Gastroesophageal sphincter (tissue), 4 donors: ENCODE measurements at regions not wholly inside any gene's neighbourhood (a gene's known extent, or its start where the extent isn't known, plus 50 kb on each side); places are given as distances from the start of the nearest gene placed in this dataset.

Source experiments
- ATAC-seq: fragments of 150-250 bp; one replicate; pipeline ENCODE4 v1.9.1; 2016; ENCODE audit warnings: mild to moderate bottlenecking, moderate library complexity
- H3K27ac ChIP-seq, 4 donors: fragments of 200-600 bp; sonication (generic) in 3 of 4; 1 replicate in 3 of 4; 2 replicates in 1 of 4; pipeline ENCODE4 v1.5.1; 2016 to 2019
- H3K27me3 ChIP-seq: fragments of 200-600 bp; sonication (generic); one replicate; pipeline ENCODE4 v1.5.1; 2019
- H3K36me3 ChIP-seq, 2 donors: fragments of 200-600 bp; sonication (generic); one replicate each; pipeline ENCODE4 v1.5.1; 2019; ENCODE audit warnings: control low read depth in 1 of 2
- H3K4me1 ChIP-seq, 3 donors: fragments of 200-600 bp; sonication (generic); 1 replicate in 2 of 3; 2 replicates in 1 of 3; pipeline ENCODE4 v1.5.1; 2016 to 2019; ENCODE audit warnings: control low read depth in 2 of 3
- H3K4me3 ChIP-seq, 2 donors: fragments of 200-600 bp; sonication (generic); one replicate each; pipeline ENCODE4 v1.5.1; 2019; ENCODE audit warnings: mild to moderate bottlenecking in 1 of 2, moderate library complexity in 1 of 2
- H3K9me3 ChIP-seq, 3 donors: fragments of 200-600 bp; sonication (generic); one replicate each; pipeline ENCODE4 v1.5.1; 2017 to 2019; ENCODE audit warnings: control low read depth in 2 of 3
- CTCF ChIP-seq, 4 experiments: fragments of 200-600 bp in 2 of 4; fragments of 450-650 bp in 2 of 4; sonication (generic) in 1 of 4; IDR thresholded peaks; one replicate each; pipeline ENCODE4 v1.5.1; 2017 to 2019; ENCODE audit warnings: antibody characterized with exemption in 4 of 4, mild to moderate bottlenecking in 2 of 4, moderate library complexity in 2 of 4
- EP300 ChIP-seq: sonication (generic); formaldehyde crosslinking; IDR thresholded peaks from one replicate; pipeline ENCODE4 v1.6.1; 2017; ENCODE audit warnings: antibody characterized with exemption, mild to moderate bottlenecking
- POLR2A ChIP-seq, 2 donors: fragments of 450-650 bp; IDR thresholded peaks; one replicate each; pipeline ENCODE4 v1.6.1; 2017; ENCODE audit warnings: antibody characterized with exemption in 2 of 2, mild to moderate bottlenecking in 2 of 2, moderate library complexity in 1 of 2
- POLR2AphosphoS5 ChIP-seq: sonication (generic); formaldehyde crosslinking; IDR thresholded peaks from one replicate; pipeline ENCODE4 v1.6.1; 2017; ENCODE audit warnings: antibody characterized with exemption
- WGBS, 2 donors: methylation state at CpG; one replicate each; pipeline ENCODE4 v1.1.5; 2018; ENCODE audit warnings: low coverage in 1 of 2; 5-methylcytosine and 5-hydroxymethylcytosine counted together

- WGBS, 2 donors: 89 to 91% methylated on average over 1 of the region's 1 CpG
- H3K27ac ChIP-seq: no peak overlapping the region
- H3K4me1 ChIP-seq: no peaks in the 10 kb centered on the region
- H3K9me3 ChIP-seq: peaks cover 0 to 20% (median 0%) of the 10 kb centered on the region in 3 donors
- no peak for ATAC-seq
- H3K4me3 ChIP-seq: no peak overlapping the region
- H3K27me3 ChIP-seq: no peaks in the 10 kb centered on the region
- no peak for TF ChIP-seq EP300
- TF ChIP-seq CTCF (IDR thresholded peaks at IDR 0.05): no peak
- TF ChIP-seq POLR2AphosphoS5: no peak
- no peak for TF ChIP-seq POLR2A (IDR thresholded peaks at IDR 0.05)
- no peaks in the 10 kb centered on the region for H3K36me3 ChIP-seq
These were observed 625.8 kb upstream of the SORCS1 start for GRCh38 chr10:107790271-107790670.

- no peak overlapping the region for H3K4me3 ChIP-seq
- WGBS, 2 donors: 100% methylated on average over 1 of the region's 1 CpG; no CpG with 5 or more reads in 1 of the 2 donors
- no peaks in the 10 kb centered on the region for H3K27me3 ChIP-seq
- no peak overlapping the region for H3K27ac ChIP-seq
- peaks cover 0 to 21% (median 0%) of the 10 kb centered on the region in 3 donors for H3K9me3 ChIP-seq
- no peak for ATAC-seq
- H3K4me1 ChIP-seq: no peaks in the 10 kb centered on the region
- TF ChIP-seq POLR2AphosphoS5: no peak
- no peak for TF ChIP-seq POLR2A (IDR thresholded peaks at IDR 0.05)
- no peak for TF ChIP-seq EP300
- TF ChIP-seq CTCF (IDR thresholded peaks at IDR 0.05): no peak
- H3K36me3 ChIP-seq: no peaks in the 10 kb centered on the region
These were observed 606.6 kb upstream of the SORCS1 start for GRCh38 chr10:107771066-107771465.

- WGBS, 2 donors: 79 to 100% methylated on average over 1 to 3 of the region's 3 CpGs
These were observed 602.7 kb upstream of the SORCS1 start for GRCh38 chr10:107767185-107767584.

GRCh38 chr10:107754814-107755213, 590.3 kb upstream of the SORCS1 start:
- no peak for TF ChIP-seq CTCF (IDR thresholded peaks at IDR 0.05)
- no peak for TF ChIP-seq EP300
- TF ChIP-seq POLR2AphosphoS5: no peak
- TF ChIP-seq POLR2A (IDR thresholded peaks at IDR 0.05): no peak
- no peak overlapping the region for H3K27ac ChIP-seq
- 53 to 79% methylated on average over 2 of the region's 2 CpGs for WGBS, 2 donors

More at GRCh38 chr10:107767185-107767584, 602.7 kb upstream of the SORCS1 start:
- TF ChIP-seq CTCF (IDR thresholded peaks at IDR 0.05): no peak
- no peak for TF ChIP-seq POLR2AphosphoS5
- no peak for TF ChIP-seq POLR2A (IDR thresholded peaks at IDR 0.05)
- no peak for TF ChIP-seq EP300
- Histone ChIP-seq H3K27ac (no peak overlapping the region), H3K4me1 (no peaks in the 10 kb centered on the region), H3K4me3 (no peak overlapping the region), H3K9me3 (no peaks in the 10 kb centered on the region), H3K36me3 (no peaks in the 10 kb centered on the region), H3K27me3 (no peaks in the 10 kb centered on the region)
- no peak for ATAC-seq

GRCh38 chr10:107749235-107749634, 584.7 kb upstream of the SORCS1 start:
- no peak for ATAC-seq
- TF ChIP-seq EP300 (no peak), POLR2AphosphoS5 (no peak), POLR2A (IDR thresholded peaks at IDR 0.05) (no peak), CTCF (IDR thresholded peaks at IDR 0.05) (no peak)
- Histone ChIP-seq H3K36me3 (no peaks in the 10 kb centered on the region), H3K27ac (no peak overlapping the region), H3K4me1 (no peaks in the 10 kb centered on the region), H3K4me3 (no peak overlapping the region), H3K27me3 (no peaks in the 10 kb centered on the region), H3K9me3 (no peaks in the 10 kb centered on the region)
- 53 to 56% methylated on average over 3 of the region's 3 CpGs for WGBS, 2 donors

More at GRCh38 chr10:107754814-107755213, 590.3 kb upstream of the SORCS1 start:
- Histone ChIP-seq H3K27me3 (no peaks in the 10 kb centered on the region), H3K36me3 (no peaks in the 10 kb centered on the region), H3K9me3 (no peaks in the 10 kb centered on the region), H3K4me3 (no peak overlapping the region), H3K4me1 (no peaks in the 10 kb centered on the region)
- ATAC-seq: no peak
